SK-N-SH (cell line): ENCODE measurements at regions not wholly inside any gene's neighbourhood (a gene's known extent, or its start where the extent isn't known, plus 50 kb on each side); places are given as distances from the start of the nearest gene placed in this dataset.

Experiments
- CTCF ChIP-seq: fragments of 200-600 bp; sonication (generic); IDR thresholded peaks from 2 replicates; pipeline ENCODE4 v1.6.1; 2017; ENCODE audit warnings: antibody characterized with exemption, mild to moderate bottlenecking, moderate library complexity
- ELF1 ChIP-seq: IDR thresholded peaks from 2 replicates; pipeline ENCODE4 v1.4.0; 2012
- USF2 ChIP-seq: fragments of 150-350 bp; IDR thresholded peaks from 2 replicates; pipeline ENCODE4 v1.6.1; 2017; ENCODE audit warnings: antibody characterized with exemption, low read length, low read depth, borderline replicate concordance

- TF ChIP-seq ELF1, result no peak
- no peak for TF ChIP-seq USF2
- TF ChIP-seq CTCF, result no peak
Observed at GRCh38 chr20:48148916-48149672, 363.8 kb upstream of the SULF2 start.
